ENCODE measurements at regions not wholly inside any gene's neighbourhood (a gene's known extent, or its start where the extent isn't known, plus 50 kb on each side); places are given as distances from the start of the nearest gene placed in this dataset.
A peak's percentile ranks its signal among the peaks of the same experiment; 100 is the strongest.

GRCh38 chr12:75900781-75901254 is 130.8 kb downstream of the PHLDA1 start (continued):
- TF ChIP-seq NFAT5 (CRISPR knock-in tag; IDR thresholded peaks at IDR 0.05) (no peak), HMG20B (CRISPR knock-in tag; conservative IDR thresholded peaks at IDR 0.05) (peak; percentile 60; the same call in 1 of the 2 replicates), ZNF674 (CRISPR knock-in tag; IDR thresholded peaks at IDR 0.05; ENCODE audit: low read depth) (no peak), IKZF4 (CRISPR knock-in tag; IDR thresholded peaks at IDR 0.05; ENCODE audit: borderline replicate concordance, low read depth, not compliant biosample characterization) (no peak), MBD4 (IDR thresholded peaks at IDR 0.05; ENCODE audit: borderline replicate concordance, low read length) (no peak), ARNT2 (CRISPR knock-in tag; IDR thresholded peaks at IDR 0.05; ENCODE audit: low read depth) (no peak; the same call in 1 of the 2 replicates), ZUFSP (CRISPR knock-in tag; IDR thresholded peaks at IDR 0.05; ENCODE audit: borderline replicate concordance) (no peak), HNF4G (IDR thresholded peaks at IDR 0.05; ENCODE audit: borderline replicate concordance, low read depth, low read length) (peak; percentile 80; the same call in 1 of the 2 replicates), HNF4G (CRISPR knock-in tag; IDR thresholded peaks at IDR 0.05; ENCODE audit: borderline replicate concordance, low read depth) (peak; percentile 63; the same call in 1 of the 2 replicates), SKIL (CRISPR knock-in tag; IDR thresholded peaks at IDR 0.05; ENCODE audit: borderline replicate concordance) (0 out of 2 replicates have a peak, but pooled peaks have one; percentile 54), ZBTB42 (CRISPR knock-in tag; IDR thresholded peaks at IDR 0.05) (no peak), BCLAF1 (IDR thresholded peaks at IDR 0.05) (no peak), CBX2 (IDR thresholded peaks at IDR 0.05; ENCODE audit: low read depth, low read length) (no peak), CBX2 (CRISPR knock-in tag; IDR thresholded peaks at IDR 0.05; ENCODE audit: low read depth) (no peak), NFRKB (IDR thresholded peaks at IDR 0.05) (no peak), ZNF510 (CRISPR knock-in tag; IDR thresholded peaks at IDR 0.05; ENCODE audit: low read depth) (no peak), RAD21 (CRISPR knock-in tag; IDR thresholded peaks at IDR 0.05) (peak; percentile 29; the same call in 1 of the 2 replicates), YEATS4 (CRISPR knock-in tag; IDR thresholded peaks at IDR 0.05; ENCODE audit: borderline replicate concordance) (peak; percentile 53; the same call in 1 of the 2 replicates)
